Neuronal stem cell (in vitro differentiated cells): ENCODE measurements at regions not wholly inside any gene's neighbourhood (a gene's known extent, or its start where the extent isn't known, plus 50 kb on each side); places are given as distances from the start of the nearest gene placed in this dataset.

Experiments
- DNase-seq: peaks from one replicate; pipeline ENCODE4 v3.0.0-alpha.2; 2013; ENCODE audit warnings: low spot score
- H2AFZ ChIP-seq: one replicate; pipeline ENCODE4 v1.6.1; 2013; ENCODE audit warnings: mild to moderate bottlenecking, low read length, inconsistent platforms
- H2AK5ac ChIP-seq: 2 replicates; pipeline ENCODE4 v1.6.1; 2013; ENCODE audit warnings: low read depth, mild to moderate bottlenecking, inconsistent platforms, low read length, moderate library complexity, mixed read lengths
- H2BK120ac ChIP-seq: 2 replicates; pipeline ENCODE4 v1.6.1; 2013; ENCODE audit warnings: low read depth, mild to moderate bottlenecking, inconsistent platforms, low read length, moderate library complexity, mixed read lengths
- H2BK12ac ChIP-seq: one replicate; pipeline ENCODE4 v1.6.1; 2013; ENCODE audit warnings: low read length, inconsistent platforms
- H2BK15ac ChIP-seq: 2 replicates; pipeline ENCODE4 v1.6.1; 2013; ENCODE audit warnings: mild to moderate bottlenecking, low read length, inconsistent platforms, mixed read lengths
- H2BK5ac ChIP-seq: one replicate; pipeline ENCODE4 v1.6.1; 2013; ENCODE audit warnings: inconsistent platforms, mild to moderate bottlenecking, low read length, moderate library complexity
- H3K14ac ChIP-seq: one replicate; pipeline ENCODE4 v1.6.1; 2013; ENCODE audit warnings: low read length, inconsistent platforms
- H3K18ac ChIP-seq: 2 replicates; pipeline ENCODE4 v1.6.1; 2013; ENCODE audit warnings: low read length, inconsistent platforms
- H3K23ac ChIP-seq: 2 replicates; pipeline ENCODE4 v1.6.1; 2013; ENCODE audit warnings: low read depth, mild to moderate bottlenecking, mixed read lengths, low read length, inconsistent platforms; ENCODE audit not compliant: poor library complexity
- H3K27ac ChIP-seq: replicated peaks from 3 replicates; pipeline ENCODE4 v1.5.1; 2013; ENCODE audit warnings: low read length, inconsistent platforms
- H3K27me3 ChIP-seq, 3 experiments: 2 replicates each; pipeline ENCODE4 v1.6.1; 2013; ENCODE audit warnings: low read length in 3 of 3, mild to moderate bottlenecking in 2 of 3, inconsistent platforms in 1 of 3, low read depth in 1 of 3, mixed read lengths in 1 of 3, moderate library complexity in 1 of 3; ENCODE audit not compliant: control insufficient read depth in 3 of 3, insufficient read depth in 3 of 3
- H3K36me3 ChIP-seq, 2 donors: replicated peaks in 1 of 2; 2 replicates each; pipeline ENCODE4 v1.6.1; 2013; ENCODE audit warnings: low read length in 2 of 2; ENCODE audit not compliant: control insufficient read depth in 2 of 2, insufficient read depth in 2 of 2
- H3K4ac ChIP-seq: 2 replicates; pipeline ENCODE4 v1.6.1; 2013; ENCODE audit warnings: inconsistent platforms, mild to moderate bottlenecking, low read length, moderate library complexity
- H3K4me1 ChIP-seq, 2 donors: 1 replicate in 1 of 2; 2 replicates in 1 of 2; pipeline ENCODE4 v1.6.1; 2013; ENCODE audit warnings: low read length in 2 of 2, low read depth in 1 of 2; ENCODE audit not compliant: control insufficient read depth in 2 of 2, insufficient read depth in 1 of 2
- H3K4me2 ChIP-seq: one replicate; pipeline ENCODE4 v1.6.1; 2013; ENCODE audit warnings: mild to moderate bottlenecking, low read length, inconsistent platforms; ENCODE audit not compliant: insufficient read depth, poor library complexity, severe bottlenecking
- H3K4me3 ChIP-seq, 2 donors: 2 replicates each; pipeline ENCODE4 v1.5.1; 2013; ENCODE audit warnings: low read length in 2 of 2, mild to moderate bottlenecking in 2 of 2, inconsistent platforms in 1 of 2, moderate library complexity in 1 of 2
- H3K79me1 ChIP-seq: one replicate; pipeline ENCODE4 v1.6.1; 2013; ENCODE audit warnings: low read depth, mild to moderate bottlenecking, inconsistent platforms, low read length, moderate library complexity
- H3K9ac ChIP-seq: one replicate; pipeline ENCODE4 v1.6.1; 2013; ENCODE audit warnings: mild to moderate bottlenecking, low read depth, low read length, inconsistent platforms; ENCODE audit not compliant: poor library complexity
- H3K9me3 ChIP-seq, 2 donors: replicated peaks in 1 of 2; 2 replicates each; pipeline versions ENCODE3 to v1.6.1; 2013; ENCODE audit warnings: low read length in 2 of 2, mild to moderate bottlenecking in 2 of 2, inconsistent platforms in 1 of 2, low read depth in 1 of 2, mixed read lengths in 1 of 2, moderate library complexity in 1 of 2; ENCODE audit not compliant: control insufficient read depth in 2 of 2, insufficient read depth in 1 of 2
- H4K8ac ChIP-seq: one replicate; pipeline ENCODE4 v1.6.1; 2013; ENCODE audit warnings: low read depth, mild to moderate bottlenecking, inconsistent platforms, low read length, moderate library complexity
- H4K91ac ChIP-seq: one replicate; pipeline ENCODE4 v1.6.1; 2013; ENCODE audit warnings: low read length, low read depth, mild to moderate bottlenecking, inconsistent platforms; ENCODE audit not compliant: poor library complexity
- WGBS, 2 donors: extraction: QIAGEN DNeasy Blood & Tissue Kit; methylation state at CpG; one replicate each; pipeline ENCODE4 v1.1.7; 2013; ENCODE audit warnings: missing lambda C conversion rate in 2 of 2, mixed read lengths in 1 of 2; ENCODE audit not compliant: insufficient read length in 2 of 2, insufficient replicate concordance in 1 of 2; ENCODE audit errors: extremely low coverage in 2 of 2; 5-methylcytosine and 5-hydroxymethylcytosine counted together

- Histone ChIP-seq H3K4me2 (no peak overlapping the region), H3K9ac (no peak overlapping the region), H4K91ac (no peak overlapping the region), H3K36me3 (no peaks in the 10 kb centered on the region), H2BK120ac (no peak overlapping the region), H3K23ac (no peak overlapping the region), H4K8ac (no peak overlapping the region), H3K4me1 (no peaks in the 10 kb centered on the region), H2BK15ac (no peak overlapping the region), H2BK5ac (no peak overlapping the region), H3K27me3 (peaks cover 0 to 26% (median 0%) of the 10 kb centered on the region in 3 experiments), H2AFZ (no peak overlapping the region), H3K14ac (no peak overlapping the region), H3K18ac (no peak overlapping the region), H3K27ac (no peak overlapping the region), H3K79me1 (no peaks in the 10 kb centered on the region), H3K4me3 (no peak overlapping the region), H2BK12ac (no peak overlapping the region), H3K4ac (no peak overlapping the region), H3K9me3 (no peaks in the 10 kb centered on the region), H2AK5ac (no peak overlapping the region)
- no peak for DNase-seq
- no CpG with 5 or more reads among the region's 3 CpGs for WGBS, 2 donors
Observed at GRCh38 chr7:157061979-157062378, 51.5 kb upstream of the MNX1 start.

- H3K4me1 ChIP-seq: no peaks in the 10 kb centered on the region
- no peak overlapping the region for H3K14ac ChIP-seq
- H2AFZ ChIP-seq: no peak overlapping the region
- H4K91ac ChIP-seq: no peak overlapping the region
- H3K27ac ChIP-seq: no peak overlapping the region
- whole genome bisulfite sequencing, 2 donors: no CpG with 5 or more reads among the region's 7 CpGs
- H3K4ac ChIP-seq: no peak overlapping the region
- H3K79me1 ChIP-seq: no peaks in the 10 kb centered on the region
- no peak overlapping the region for H3K18ac ChIP-seq
- H3K36me3 ChIP-seq: no peaks in the 10 kb centered on the region
- H2AK5ac ChIP-seq: no peak overlapping the region
- H3K23ac ChIP-seq: no peak overlapping the region
- H3K9ac ChIP-seq: no peak overlapping the region
- peaks cover 0 to 3% (median 0%) of the 10 kb centered on the region in 3 experiments for H3K27me3 ChIP-seq
- DNase-seq: no peak
- H3K4me2 ChIP-seq: no peak overlapping the region
- no peak overlapping the region for H2BK15ac ChIP-seq
- H3K4me3 ChIP-seq: no peak overlapping the region
- H2BK12ac ChIP-seq: no peak overlapping the region
- no peak overlapping the region for H2BK5ac ChIP-seq
- no peak overlapping the region for H2BK120ac ChIP-seq
- no peaks in the 10 kb centered on the region for H3K9me3 ChIP-seq
- no peak overlapping the region for H4K8ac ChIP-seq
Observed at GRCh38 chr7:157065046-157065445, 54.6 kb upstream of the MNX1 start.

GRCh38 chr7:157072361-157072760, 61.9 kb upstream of the MNX1 start:
- H4K91ac ChIP-seq: no peak overlapping the region
- no peak overlapping the region for H2AFZ ChIP-seq
- H2BK12ac ChIP-seq: no peak overlapping the region
- no peak overlapping the region for H2AK5ac ChIP-seq
- peak overlapping the region; percentile 27 for H3K9ac ChIP-seq
- H3K9me3 ChIP-seq: peaks cover 0 to 3% of the 10 kb centered on the region in 2 donors
- no peaks in the 10 kb centered on the region for H3K36me3 ChIP-seq
- H4K8ac ChIP-seq: no peak overlapping the region
- H3K14ac ChIP-seq: peak overlapping the region; percentile 91
- no peak for DNase-seq
- no peak overlapping the region for H2BK120ac ChIP-seq
- WGBS, 2 donors: no CpG with 5 or more reads among the region's 5 CpGs
- no peak overlapping the region for H3K4me2 ChIP-seq
- peaks cover 0 to 41% (median 0%) of the 10 kb centered on the region in 3 experiments for H3K27me3 ChIP-seq
- H3K23ac ChIP-seq: no peak overlapping the region
- peak overlapping the region in 1 of 2 donors; percentile 13 for H3K4me3 ChIP-seq
- H3K27ac ChIP-seq: no peak overlapping the region
- peak overlapping the region; percentile 48 for H3K18ac ChIP-seq
- no peak overlapping the region for H2BK5ac ChIP-seq
- no peaks in the 10 kb centered on the region for H3K79me1 ChIP-seq
- H3K4me1 ChIP-seq: no peaks in the 10 kb centered on the region
- no peak overlapping the region for H2BK15ac ChIP-seq
- H3K4ac ChIP-seq: no peak overlapping the region

- no CpG with 5 or more reads among the region's 3 CpGs for WGBS, 2 donors
- H4K91ac ChIP-seq: no peak overlapping the region
- H3K27ac ChIP-seq: no peak overlapping the region
- H3K4me2 ChIP-seq: no peak overlapping the region
- H3K36me3 ChIP-seq: no peaks in the 10 kb centered on the region
- no peak overlapping the region for H4K8ac ChIP-seq
- H3K4me1 ChIP-seq: peaks cover 0 to 2% of the 10 kb centered on the region in 2 donors
- H2BK15ac ChIP-seq: no peak overlapping the region
- H2BK120ac ChIP-seq: no peak overlapping the region
- peaks cover 0 to 3% of the 10 kb centered on the region in 2 donors for H3K9me3 ChIP-seq
- H3K18ac ChIP-seq: no peak overlapping the region
- no peak overlapping the region for H3K4me3 ChIP-seq
- no peak overlapping the region for H2AK5ac ChIP-seq
- no peak overlapping the region for H3K4ac ChIP-seq
- peaks cover 0 to 51% (median 3%) of the 10 kb centered on the region in 3 experiments for H3K27me3 ChIP-seq
- no peak overlapping the region for H3K9ac ChIP-seq
- no peak overlapping the region for H2BK5ac ChIP-seq
- no peak for DNase-seq
- no peaks in the 10 kb centered on the region for H3K79me1 ChIP-seq
- H3K14ac ChIP-seq: no peak overlapping the region
- H2BK12ac ChIP-seq: no peak overlapping the region
- H2AFZ ChIP-seq: no peak overlapping the region
- no peak overlapping the region for H3K23ac ChIP-seq
Observed at GRCh38 chr7:157073335-157073734, 62.9 kb upstream of the MNX1 start.
